ENCODE measurements at regions not wholly inside any gene's neighbourhood (a gene's known extent, or its start where the extent isn't known, plus 50 kb on each side); places are given as distances from the start of the nearest gene placed in this dataset.
"Not testable (repeated sequence)": the region's sequence is repeated elsewhere in the genome, so short reads cannot be mapped to it uniquely, and the experiment has no call there.

DNA sequence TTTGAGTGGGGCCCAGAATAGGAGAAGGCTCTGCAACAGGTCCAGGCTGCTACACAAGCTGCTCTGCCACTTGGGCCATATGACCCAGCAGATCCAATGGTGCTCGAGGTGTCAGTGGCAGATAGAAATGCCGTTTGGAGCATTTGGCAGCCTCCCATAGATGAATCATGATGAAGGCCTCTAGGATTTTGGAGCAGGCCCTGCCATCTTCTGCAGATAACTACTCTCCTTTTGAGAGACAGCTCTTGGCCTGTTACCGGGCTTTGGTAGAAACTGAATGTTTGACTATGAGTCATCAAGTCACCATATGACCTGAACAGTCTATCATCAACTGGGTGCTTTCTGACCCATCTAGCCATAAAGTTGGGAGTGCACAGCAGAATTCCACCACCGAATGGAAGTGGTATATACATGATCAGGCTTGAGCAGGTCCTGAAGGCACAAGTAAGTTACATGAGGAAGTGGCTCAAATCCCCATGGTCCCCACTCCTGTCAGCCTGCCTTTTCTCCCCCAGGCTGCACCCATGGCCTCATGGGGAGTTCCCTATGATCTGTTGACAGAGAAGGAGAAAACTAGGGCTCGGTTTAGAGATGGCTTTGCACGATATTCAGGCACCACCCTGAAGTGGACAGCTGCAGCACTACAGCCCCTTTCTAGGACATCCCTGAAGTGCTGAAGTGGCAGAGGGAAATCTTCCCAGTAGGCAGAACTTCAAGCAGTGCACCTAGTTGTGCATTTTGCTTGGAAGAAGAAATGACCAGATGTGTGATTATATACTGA lies 971.4 kb downstream of the MCTP2 start:
- DNase-seq, result no peak

DNA sequence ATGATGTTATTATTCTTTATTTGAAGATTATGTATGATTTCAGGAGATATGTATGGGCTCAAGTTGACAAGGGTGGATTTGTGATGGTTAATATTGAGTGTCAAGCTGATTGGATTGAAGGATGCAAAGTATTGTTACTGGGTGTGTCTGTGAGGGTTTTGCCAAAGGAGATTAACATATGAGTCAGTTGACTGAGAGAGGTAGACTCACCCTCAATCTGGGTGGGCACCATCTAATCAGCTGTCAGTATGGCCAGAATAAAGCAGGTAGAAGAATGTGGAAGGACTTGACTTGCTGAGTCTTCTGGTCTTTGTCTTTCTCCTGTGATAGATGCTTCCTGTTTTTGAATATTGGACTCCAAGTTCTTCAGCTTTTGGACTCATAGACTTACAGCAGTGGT lies 973.7 kb downstream of the MCTP2 start:
- DNase-seq, result no peak

DNA sequence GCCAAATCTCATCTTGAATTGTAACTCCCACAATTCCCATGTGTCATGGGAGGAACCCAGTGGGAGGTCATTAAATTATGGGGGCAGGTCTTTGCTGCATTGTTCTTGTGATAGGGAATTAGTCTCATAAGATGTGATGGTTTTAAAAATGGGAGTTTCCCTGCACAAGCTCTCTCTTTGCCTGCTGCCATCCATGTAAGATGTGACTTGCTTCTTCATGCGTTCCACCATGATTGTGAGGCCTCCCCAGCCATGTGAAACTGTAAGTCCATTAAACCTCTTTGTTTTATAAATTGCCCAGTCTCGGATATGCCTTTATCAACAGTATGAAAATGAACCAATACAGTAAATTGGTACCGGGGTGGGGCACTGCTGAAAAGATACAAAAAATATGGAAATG lies 974.5 kb downstream of the MCTP2 start:
- not testable (repeated sequence) for DNase-seq

DNA sequence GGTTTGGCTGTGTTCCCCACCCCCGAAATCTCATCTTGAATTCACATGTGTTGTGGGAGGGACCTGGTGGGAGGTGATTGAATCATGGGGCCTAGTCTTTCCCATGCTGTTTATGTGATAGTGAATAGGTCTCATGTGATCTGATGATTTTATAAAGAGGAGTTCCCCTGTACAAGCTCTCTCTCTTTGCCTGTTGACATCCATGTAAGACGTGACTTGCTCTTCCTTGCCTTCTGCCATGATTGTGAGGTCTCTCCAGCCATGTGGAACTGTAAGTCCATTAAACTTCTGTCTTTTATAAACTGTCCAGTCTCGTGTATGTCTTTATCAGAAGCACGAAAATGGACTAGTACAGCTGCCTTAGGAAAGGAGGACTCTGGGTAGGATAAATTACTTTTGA lies 976.7 kb downstream of the MCTP2 start:
- no peak for DNase-seq

DNA sequence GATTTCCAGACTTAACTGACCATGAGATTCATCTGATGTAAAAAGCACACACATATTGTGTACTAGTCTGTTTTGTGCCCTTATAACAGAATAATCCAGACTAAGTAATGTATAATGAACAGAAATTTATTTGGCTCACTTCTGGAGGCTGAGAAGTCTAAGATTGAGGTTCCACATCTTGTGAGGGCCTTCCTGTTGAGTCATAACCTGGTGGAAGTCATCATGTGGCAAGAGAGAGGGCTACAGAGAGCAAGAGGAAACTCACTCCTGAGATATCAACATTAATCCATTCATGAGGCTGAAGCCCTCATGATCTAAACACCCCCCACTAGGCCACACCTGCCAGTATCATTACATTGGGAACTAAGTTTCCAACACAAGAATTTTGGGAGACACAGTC lies 977.6 kb downstream of the MCTP2 start:
- no peak for DNase-seq

DNA sequence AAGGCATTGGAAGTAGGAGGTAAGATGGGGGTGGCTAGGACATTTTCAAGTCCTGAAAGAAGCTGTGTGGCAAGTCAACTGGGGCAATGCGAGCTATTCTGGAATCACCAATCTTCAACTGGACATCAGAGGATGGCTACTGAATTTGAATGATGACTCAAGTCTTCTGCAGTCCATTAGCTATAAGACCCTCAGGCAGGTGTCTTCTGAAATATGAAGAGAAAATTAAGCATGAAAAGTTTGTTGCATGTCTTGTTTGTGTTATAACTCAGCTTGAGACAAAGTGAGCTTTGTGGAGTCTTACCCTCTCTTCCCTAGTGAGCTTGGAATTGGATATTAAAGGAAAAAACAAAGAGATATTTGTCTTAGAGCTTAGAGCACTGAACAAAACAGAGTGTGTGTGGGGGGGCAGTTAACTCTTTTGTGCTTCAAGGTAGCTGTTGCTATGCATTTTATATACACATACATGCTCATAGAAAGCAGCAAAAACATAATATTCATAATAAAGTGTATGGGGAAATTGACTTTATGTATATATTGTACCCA lies 979.1 kb downstream of the MCTP2 start:
- no peak for DNase-seq

DNA sequence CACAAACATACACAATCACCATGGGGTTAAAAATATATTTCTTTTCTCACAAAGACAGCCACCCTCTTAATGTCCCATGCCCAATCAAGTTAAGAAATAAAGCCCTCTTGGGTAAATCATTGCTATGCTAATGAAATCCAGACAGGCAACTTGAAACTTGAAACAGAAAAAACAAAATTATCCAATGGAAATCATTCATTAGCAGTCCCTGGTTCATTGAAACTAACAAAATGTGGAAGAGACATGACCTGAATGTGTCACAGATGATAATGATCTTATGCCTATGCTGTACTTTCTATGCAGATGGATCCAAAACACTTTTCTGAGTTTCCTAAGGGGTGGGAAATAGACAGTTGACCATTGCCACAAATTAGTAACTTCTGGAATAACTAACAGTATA lies 983.7 kb downstream of the MCTP2 start:
- DNase-seq, result no peak

DNA sequence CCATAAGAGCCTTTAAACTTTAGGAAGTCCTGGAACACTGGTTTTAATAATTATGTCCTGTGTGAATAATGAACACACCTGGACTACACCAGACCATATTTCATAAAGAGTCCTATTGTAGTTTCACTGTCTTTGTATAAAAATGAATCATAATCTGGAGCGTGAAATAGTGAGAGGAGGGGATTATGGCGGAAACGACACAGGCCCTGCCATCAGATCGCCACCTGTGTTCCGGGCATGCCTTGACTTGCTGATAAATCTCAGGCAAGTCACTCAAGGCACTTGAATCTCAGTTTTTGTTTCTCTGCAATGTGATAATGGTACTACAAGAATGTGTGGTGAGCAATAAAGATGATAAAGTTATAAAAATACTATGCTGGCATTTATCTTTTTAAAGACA lies 995.5 kb downstream of the MCTP2 start:
- no peak for DNase-seq

DNA sequence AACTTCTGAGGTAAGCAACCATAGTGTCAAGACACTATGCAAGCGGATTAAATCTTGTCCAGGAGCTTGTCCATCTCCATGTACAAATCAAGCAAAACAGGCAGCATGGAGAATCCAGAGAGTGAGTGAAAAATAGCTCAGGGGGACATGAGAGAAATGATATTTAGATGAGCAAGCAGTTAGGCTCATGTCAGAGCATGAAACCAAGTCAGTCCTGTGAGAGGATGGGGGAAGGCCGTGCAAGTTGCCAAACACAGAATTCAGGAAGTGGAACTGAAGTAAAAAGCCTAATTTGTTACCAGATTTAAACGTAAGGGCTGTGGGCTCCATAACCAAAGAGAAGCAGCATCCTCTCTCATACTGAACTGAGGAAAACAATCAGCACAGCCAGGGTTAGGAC lies 995.9 kb downstream of the MCTP2 start:
- DNase-seq, result no peak

DNA sequence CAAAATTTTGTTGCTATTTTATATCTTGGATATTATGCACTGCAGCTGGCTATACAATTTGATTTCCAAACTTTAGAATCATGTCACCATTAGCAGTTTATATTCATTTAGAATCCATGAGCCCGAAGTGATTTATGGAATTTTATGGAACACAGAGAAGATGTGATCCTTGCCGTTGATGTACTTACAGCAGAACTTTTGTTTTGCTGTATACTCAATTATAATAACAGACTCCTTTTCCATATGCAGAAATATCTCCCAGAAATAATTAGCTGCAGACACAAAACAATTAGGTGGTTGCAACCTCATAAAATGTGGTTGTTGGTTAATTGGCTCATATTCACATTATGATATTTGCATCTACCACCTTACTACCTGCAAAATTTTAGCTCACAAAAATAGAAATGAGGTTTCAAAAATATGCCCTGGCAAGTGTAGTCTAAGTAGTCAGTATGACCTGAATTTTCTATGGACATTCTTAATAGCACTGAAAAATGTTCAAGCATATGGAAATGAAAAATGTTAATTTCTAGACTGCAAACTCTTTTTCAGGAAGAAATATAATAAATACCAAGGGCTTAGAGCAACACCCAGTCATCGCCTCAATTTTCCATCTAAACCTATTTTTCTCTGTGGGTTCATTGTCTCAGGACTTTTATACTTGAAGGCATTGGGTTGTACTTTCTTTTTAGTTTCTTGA lies 997.6 kb downstream of the MCTP2 start:
- DNase-seq, result no peak

DNA sequence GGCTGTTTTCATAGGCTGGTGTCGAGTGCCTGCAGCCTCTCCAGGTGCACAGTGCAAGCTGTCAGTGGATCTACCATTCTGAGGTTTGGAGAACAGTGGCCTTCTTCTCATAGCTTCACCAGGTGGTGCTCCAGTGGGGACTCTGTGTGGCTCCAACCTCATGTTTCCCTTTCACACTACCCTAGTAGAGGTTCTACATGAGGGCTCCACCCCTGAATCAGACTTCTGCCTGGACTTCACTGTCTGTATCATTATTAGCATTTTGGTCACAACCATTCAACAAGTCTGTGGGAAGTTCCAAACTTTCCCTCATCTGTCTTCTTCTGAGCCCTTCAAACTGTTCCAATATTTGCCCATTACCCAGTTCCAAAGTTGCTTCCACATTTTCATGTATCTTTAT lies 1003.7 kb downstream of the MCTP2 start:
- DNase-seq, result no peak

DNA sequence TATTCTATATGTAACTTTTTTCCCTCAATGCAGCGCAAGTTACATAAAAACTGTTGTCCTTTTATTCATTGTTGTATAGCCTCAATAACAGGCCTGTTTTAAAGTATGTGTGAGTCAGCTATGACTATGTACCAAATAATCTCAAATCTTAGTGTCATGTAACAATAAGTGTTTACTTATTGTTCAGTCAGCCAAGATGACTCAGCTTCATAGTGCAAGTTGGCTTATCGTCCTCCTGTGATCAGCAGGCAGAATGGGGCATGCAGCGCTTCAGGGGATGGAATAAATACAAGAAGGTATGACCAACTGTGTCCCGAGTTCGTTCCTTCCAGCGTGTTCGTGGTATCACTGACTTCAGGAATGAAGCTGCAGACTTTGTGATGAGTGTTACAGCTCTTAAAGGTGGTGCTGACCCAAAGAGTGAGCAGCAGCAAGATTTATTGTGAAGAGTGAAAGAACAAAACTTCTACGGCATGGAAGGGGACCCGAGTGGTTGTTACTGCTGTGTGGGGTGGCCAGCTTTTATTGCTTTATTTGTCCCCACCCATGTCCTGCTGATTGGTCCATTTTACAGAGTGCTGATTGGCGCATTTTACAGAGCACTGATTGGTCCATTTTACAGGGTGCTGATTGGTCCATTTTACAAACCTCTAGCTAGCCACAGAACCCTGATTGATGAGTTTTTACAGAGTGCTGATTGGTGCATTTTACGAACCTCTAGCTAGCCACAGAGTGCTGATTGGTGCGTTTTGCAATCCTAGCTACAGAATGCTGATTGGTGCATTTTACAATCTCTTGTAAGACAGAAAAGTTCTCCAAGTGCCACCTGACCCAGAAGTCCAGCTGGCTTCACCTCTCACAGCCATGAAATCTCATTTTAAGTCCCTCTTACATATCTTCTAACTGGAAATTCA lies 1016.0 kb downstream of the MCTP2 start:
- no peak for DNase-seq

DNA sequence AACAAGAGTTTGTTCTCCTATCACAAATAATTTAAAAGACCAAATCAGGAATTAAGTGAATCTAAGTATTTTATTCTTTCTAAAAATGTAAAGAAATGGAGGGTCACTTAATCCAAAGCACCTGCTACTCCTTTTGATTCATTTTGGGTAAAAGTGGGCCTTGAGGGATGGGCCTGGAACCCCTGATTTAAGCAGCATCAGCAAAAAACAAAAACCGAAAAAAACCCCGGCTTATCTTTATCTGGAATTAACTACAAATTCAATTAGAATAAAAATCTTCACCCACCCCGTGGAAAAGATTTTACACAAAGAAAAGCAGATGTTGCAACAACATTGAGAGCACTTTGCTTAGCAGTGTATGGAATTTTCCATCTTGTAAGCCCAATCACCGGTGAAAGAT lies 1018.2 kb downstream of the MCTP2 start:
- no peak for DNase-seq

DNA sequence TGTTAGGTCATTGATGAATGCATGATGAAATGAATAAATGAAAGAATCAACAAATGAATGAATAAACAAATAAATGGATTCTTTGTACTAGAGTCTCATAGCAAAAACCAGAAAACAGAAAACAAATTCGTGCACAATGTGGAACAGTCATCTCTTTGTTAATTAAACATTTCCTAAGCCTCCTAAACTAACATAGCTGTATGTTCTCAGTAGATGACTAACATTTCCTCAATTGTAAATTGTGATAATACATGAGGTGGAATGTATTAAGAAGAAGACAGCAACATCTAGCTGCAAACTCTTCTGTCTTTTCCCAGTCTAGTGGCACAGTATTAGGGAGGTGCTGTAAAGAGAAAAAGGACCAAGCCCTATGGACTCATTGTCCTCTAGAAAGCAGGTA lies 1021.0 kb downstream of the MCTP2 start:
- no peak for DNase-seq

DNA sequence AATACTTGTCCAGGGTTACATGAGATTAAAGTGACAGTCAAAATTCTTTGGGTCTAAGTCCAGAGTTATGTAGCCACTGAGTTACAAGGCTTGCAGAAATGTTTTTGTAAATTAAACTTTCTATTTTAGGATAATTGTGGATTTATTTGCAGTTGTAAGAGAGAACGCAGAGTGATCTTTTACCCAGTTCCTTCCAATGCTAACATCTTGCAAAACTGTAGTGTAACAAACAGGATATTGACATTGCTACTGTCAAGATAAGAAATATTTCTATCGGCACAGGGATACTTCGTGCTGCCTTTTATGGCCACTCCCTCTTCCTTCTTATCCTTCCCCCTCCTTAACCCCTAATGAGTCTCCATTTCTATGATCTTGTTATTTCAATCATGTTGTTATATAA lies 1022.9 kb downstream of the MCTP2 start:
- no peak for DNase-seq

DNA sequence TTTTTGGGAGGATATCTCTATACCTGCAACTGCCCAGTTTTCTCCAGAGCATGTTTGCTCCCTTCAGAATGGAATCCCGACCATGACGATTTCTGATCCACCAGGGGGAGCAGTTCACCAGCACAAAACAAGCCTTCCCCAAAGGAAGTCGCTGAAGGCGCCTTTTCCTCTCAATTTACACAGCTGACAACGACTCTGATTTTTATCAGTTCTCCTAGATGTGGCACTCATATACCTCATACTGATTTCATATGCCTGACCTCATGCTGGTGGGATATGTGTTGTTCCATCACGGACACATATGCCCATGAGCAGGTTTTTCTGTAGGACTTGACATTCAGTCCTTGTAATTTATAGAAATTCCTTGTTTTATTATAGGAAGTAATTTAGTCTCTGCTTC lies 1028.2 kb downstream of the MCTP2 start:
- DNase-seq, result peak; percentile 27

DNA sequence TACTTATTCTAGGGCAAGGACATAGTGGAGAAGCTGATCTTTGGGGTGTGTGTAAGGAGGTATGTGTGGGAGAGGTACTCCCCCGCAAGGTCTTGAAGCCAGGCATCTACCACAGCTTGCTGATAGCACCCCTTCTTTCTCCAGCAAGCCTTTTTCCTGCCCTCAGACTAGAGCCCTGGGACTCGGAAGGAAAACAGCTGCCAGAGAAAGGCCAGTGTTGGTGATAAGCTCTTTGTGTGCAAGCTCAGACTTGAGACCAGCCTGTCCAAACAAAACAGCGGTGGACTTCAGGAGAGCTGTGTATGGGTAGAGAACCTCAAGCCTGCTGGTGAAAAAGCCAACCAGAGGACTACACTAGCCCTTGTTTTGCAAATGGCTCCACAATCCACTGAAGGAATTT lies 1028.6 kb downstream of the MCTP2 start:
- DNase-seq, result no peak

DNA sequence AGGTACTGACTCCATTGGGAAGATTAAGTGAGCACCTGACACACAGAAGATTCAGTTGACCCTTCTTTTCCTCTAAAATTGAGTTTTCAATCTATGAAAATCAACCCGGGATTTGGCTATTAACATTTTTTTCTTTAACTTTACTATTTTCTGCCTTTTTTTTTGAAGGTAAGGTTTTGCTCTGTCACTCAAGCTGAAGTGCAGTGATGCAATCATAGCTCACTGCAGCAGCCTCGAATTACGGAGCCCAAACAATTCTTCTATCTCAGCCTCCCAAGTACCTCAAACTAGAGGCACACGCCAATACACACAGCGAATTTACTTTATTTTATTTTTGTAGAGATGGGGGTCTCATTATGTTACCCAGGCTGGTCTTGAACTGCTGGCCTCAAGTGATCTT lies 1029.5 kb downstream of the MCTP2 start:
- no peak for DNase-seq

DNA sequence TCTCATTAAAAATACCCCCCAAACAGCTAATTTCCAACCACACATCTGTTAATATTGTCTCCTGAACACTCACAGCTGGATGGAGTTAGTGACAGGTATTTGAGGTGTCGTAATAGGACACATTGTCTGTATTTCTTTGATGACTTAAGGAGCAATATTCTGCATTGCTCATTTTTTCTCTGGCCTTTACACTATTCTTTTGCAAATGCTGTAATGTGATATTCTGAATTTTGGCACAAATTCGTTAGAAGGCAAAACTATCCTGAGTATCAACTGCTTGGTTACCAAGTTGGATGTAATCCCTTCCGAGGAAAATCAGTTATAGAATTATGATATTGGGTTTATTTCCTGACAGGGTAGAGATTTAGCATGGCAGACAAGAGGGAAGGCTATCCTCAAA lies 1030.2 kb downstream of the MCTP2 start:
- no peak for DNase-seq

DNA sequence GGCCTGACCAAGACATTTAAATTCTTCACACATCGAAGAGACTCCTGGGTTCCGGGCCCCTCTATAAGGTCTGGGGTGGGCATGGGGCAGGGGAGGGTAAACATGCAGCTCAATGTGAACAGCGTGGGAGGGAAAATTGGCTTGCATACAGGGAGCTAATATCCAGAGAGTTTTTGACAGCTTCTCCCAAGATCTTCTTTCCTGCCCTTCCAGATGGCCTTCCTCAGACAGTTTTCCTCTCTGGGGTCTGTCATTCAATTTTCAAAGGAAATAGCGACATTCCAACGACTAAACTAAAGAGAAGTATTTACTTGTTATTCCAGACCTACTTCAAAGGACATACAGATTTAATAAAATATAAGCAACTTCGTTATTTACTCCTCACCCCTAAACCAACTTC lies 1030.6 kb downstream of the MCTP2 start:
- no peak for DNase-seq

DNA sequence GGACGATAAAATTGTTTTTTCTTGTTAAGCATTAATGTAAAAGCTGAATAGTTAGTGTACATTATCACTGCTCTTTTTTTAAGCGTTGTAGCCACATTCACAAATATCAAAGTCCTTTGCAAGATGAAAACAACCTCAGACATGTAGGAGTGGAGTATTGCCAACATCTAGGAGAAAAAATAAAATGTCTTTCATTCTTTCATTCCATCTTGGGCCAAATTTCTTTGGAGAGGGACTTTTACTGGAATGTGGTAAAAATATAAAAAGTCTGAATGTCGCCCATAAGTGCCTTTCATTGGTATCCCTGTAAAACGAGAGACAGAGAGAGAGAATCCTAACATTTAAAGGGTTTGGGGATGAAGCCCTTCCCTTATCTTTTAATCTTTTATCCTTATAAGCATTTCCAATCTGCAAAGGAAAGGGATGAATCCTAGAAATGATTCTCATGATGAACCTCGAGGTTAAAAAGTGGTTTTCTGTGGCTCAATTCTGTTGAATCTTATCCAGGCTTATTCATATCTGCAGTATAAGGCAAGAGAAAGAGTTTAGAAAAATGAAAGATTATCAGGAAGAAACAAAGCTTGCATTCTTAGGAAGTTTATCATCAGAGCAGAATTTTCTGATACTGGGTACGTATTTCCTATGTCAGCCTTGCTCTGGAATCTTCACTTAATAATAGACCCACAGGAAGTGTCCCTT lies 1031.7 kb downstream of the MCTP2 start:
- no peak for DNase-seq

DNA sequence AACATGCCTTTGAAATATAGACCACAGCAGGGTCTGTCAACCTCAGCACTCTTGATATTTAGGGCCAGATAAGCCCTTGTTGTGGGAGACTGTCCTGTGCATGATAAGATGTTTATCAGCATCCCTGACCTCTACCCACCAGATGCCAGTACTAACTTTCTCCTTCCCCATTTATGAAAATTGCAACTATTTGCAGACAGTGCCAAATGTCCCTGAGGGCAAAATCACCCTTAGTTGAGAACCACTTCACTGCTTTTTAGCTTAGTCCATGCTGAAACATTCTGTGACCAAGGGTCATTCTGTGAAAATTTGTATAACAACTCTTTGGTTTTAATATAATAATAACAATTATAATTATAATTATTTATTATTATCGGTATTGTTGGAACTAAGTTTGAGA lies 1032.4 kb downstream of the MCTP2 start:
- no peak for DNase-seq
